H9 (cell line): ENCODE measurements at regions not wholly inside any gene's neighbourhood (a gene's known extent, or its start where the extent isn't known, plus 50 kb on each side); places are given as distances from the start of the nearest gene placed in this dataset.

ENCODE experiments used
- DNase-seq: peaks from one replicate; pipeline ENCODE4 v3.0.0-alpha.2; 2017
- H2AFZ ChIP-seq: one replicate; pipeline ENCODE4 v1.6.1; 2013; ENCODE audit warnings: mild to moderate bottlenecking, low read length, control low read depth, moderate library complexity
- H2AK5ac ChIP-seq: 2 replicates; pipeline ENCODE4 v1.6.1; 2013; ENCODE audit warnings: low read length, control low read depth, mixed read lengths; ENCODE audit not compliant: insufficient read length
- H2BK120ac ChIP-seq: one replicate; pipeline ENCODE4 v1.6.1; 2013; ENCODE audit warnings: low read depth, mild to moderate bottlenecking, low read length, control low read depth, inconsistent platforms; ENCODE audit not compliant: poor library complexity, severe bottlenecking
- H2BK12ac ChIP-seq: 2 replicates; pipeline ENCODE4 v1.6.1; 2013; ENCODE audit warnings: low read length, control low read depth, mixed read lengths, low read depth; ENCODE audit not compliant: insufficient read length
- H2BK15ac ChIP-seq: 2 replicates; pipeline ENCODE4 v1.6.1; 2013; ENCODE audit warnings: low read depth, low read length, control low read depth
- H2BK20ac ChIP-seq: one replicate; pipeline ENCODE4 v1.6.1; 2013; ENCODE audit warnings: low read depth, mild to moderate bottlenecking, low read length, control low read depth, inconsistent platforms; ENCODE audit not compliant: poor library complexity, severe bottlenecking
- H2BK5ac ChIP-seq: 2 replicates; pipeline ENCODE4 v1.6.1; 2013; ENCODE audit warnings: low read length, control low read depth, mixed read lengths; ENCODE audit not compliant: insufficient read length
- H3K14ac ChIP-seq: 2 replicates; pipeline ENCODE4 v1.6.1; 2013; ENCODE audit warnings: low read length, control low read depth; ENCODE audit not compliant: insufficient read depth
- H3K18ac ChIP-seq: 2 replicates; pipeline ENCODE4 v1.6.1; 2013; ENCODE audit warnings: low read depth, mild to moderate bottlenecking, mixed read lengths, low read length, control low read depth; ENCODE audit not compliant: insufficient read length
- H3K23ac ChIP-seq: 2 replicates; pipeline ENCODE4 v1.6.1; 2013; ENCODE audit warnings: low read length, control low read depth, mixed read lengths, low read depth; ENCODE audit not compliant: insufficient read length
- H3K23me2 ChIP-seq: 2 replicates; pipeline ENCODE4 v1.6.1; 2013; ENCODE audit warnings: low read depth, mild to moderate bottlenecking, mixed read lengths, low read length, control low read depth; ENCODE audit not compliant: insufficient read length, poor library complexity, severe bottlenecking
- H3K27ac ChIP-seq: 2 replicates; pipeline ENCODE4 v1.5.1; 2013; ENCODE audit warnings: low read length, control low read depth, mixed read lengths, low read depth; ENCODE audit not compliant: insufficient read length
- H3K27me3 ChIP-seq: 2 replicates; pipeline ENCODE4 v1.6.1; 2013; ENCODE audit warnings: low read length, control low read depth, inconsistent platforms; ENCODE audit not compliant: insufficient read depth
- H3K4ac ChIP-seq: 2 replicates; pipeline ENCODE4 v1.6.1; 2013; ENCODE audit warnings: low read depth, mild to moderate bottlenecking, control low read depth, inconsistent platforms, low read length, moderate library complexity
- H3K4me1 ChIP-seq: 2 replicates; pipeline ENCODE4 v1.6.1; 2013; ENCODE audit warnings: low read length, control low read depth, inconsistent platforms; ENCODE audit not compliant: insufficient read depth
- H3K4me2 ChIP-seq: 2 replicates; pipeline ENCODE4 v1.6.1; 2013; ENCODE audit warnings: low read length, control low read depth, mixed read lengths; ENCODE audit not compliant: insufficient read length, insufficient read depth
- H3K56ac ChIP-seq: 2 replicates; pipeline ENCODE4 v1.6.1; 2013; ENCODE audit warnings: low read depth, mild to moderate bottlenecking, mixed read lengths, low read length, control low read depth; ENCODE audit not compliant: insufficient read length
- H3K79me1 ChIP-seq: 2 replicates; pipeline ENCODE4 v1.6.1; 2013; ENCODE audit warnings: low read depth, mild to moderate bottlenecking, moderate library complexity, low read length, control low read depth, inconsistent platforms; ENCODE audit not compliant: insufficient read depth, poor library complexity, severe bottlenecking
- H3K79me2 ChIP-seq: 2 replicates; pipeline ENCODE4 v1.6.1; 2013; ENCODE audit warnings: low read length, control low read depth, inconsistent platforms; ENCODE audit not compliant: insufficient read depth
- H3K9ac ChIP-seq: 2 replicates; pipeline ENCODE4 v1.6.1; 2013; ENCODE audit warnings: low read length, control low read depth, mixed read lengths; ENCODE audit not compliant: insufficient read length; ENCODE audit errors: extremely low read depth
- H3K9me3 ChIP-seq: one replicate; pipeline ENCODE4 v1.6.1; 2013; ENCODE audit warnings: low read depth, low read length, inconsistent platforms; ENCODE audit not compliant: control insufficient read depth
- H3T11ph ChIP-seq: one replicate; pipeline ENCODE4 v1.6.1; 2013; ENCODE audit warnings: mild to moderate bottlenecking, low read length, control low read depth, inconsistent platforms
- H4K20me1 ChIP-seq: one replicate; pipeline ENCODE4 v1.6.1; 2013; ENCODE audit not compliant: control insufficient read depth, insufficient read length, insufficient read depth
- H4K5ac ChIP-seq: 2 replicates; pipeline ENCODE4 v1.6.1; 2013; ENCODE audit warnings: low read depth, mild to moderate bottlenecking, mixed read lengths, low read length, control low read depth; ENCODE audit not compliant: insufficient read length
- H4K8ac ChIP-seq: replicated peaks from 2 replicates; pipeline ENCODE4 v1.6.1; 2013; ENCODE audit warnings: low read length, control low read depth, mixed read lengths, low read depth; ENCODE audit not compliant: insufficient read length
- H4K91ac ChIP-seq: 2 replicates; pipeline ENCODE4 v1.6.1; 2013; ENCODE audit warnings: low read depth, mild to moderate bottlenecking, moderate library complexity, mixed read lengths, low read length, control low read depth; ENCODE audit not compliant: insufficient read length
- H3K27ac Mint-ChIP-seq, 3 experiments: 2 replicates in 2 of 3; 3 replicates in 1 of 3; pipeline ENCODE4 v1.8.0; 2020 to 2021; ENCODE audit warnings: mixed read lengths in 3 of 3, mild to moderate bottlenecking in 1 of 3, moderate library complexity in 1 of 3
- H3K27me3 Mint-ChIP-seq: 2 replicates; pipeline ENCODE4 v1.8.0; 2021; ENCODE audit warnings: low read depth, mild to moderate bottlenecking, moderate library complexity, mixed read lengths
- H3K36me3 Mint-ChIP-seq, 3 experiments: 2 replicates in 2 of 3; 3 replicates in 1 of 3; pipeline ENCODE4 v1.8.0; 2020 to 2021; ENCODE audit warnings: low read depth in 3 of 3, mixed read lengths in 3 of 3; ENCODE audit not compliant: insufficient read depth in 1 of 3
- H3K4me1 Mint-ChIP-seq, 2 experiments: 2 replicates each; pipeline ENCODE4 v1.8.0; 2020; ENCODE audit warnings: mixed read lengths in 2 of 2
- H3K4me3 Mint-ChIP-seq, 2 experiments: 2 replicates in 1 of 2; 3 replicates in 1 of 2; pipeline ENCODE4 v1.8.0; 2020 to 2021; ENCODE audit warnings: mild to moderate bottlenecking in 2 of 2, mixed read lengths in 2 of 2, moderate library complexity in 1 of 2
- H3K9me3 Mint-ChIP-seq, 2 experiments: 2 replicates in 1 of 2; 3 replicates in 1 of 2; pipeline ENCODE4 v1.8.0; 2020; ENCODE audit warnings: mild to moderate bottlenecking in 2 of 2, mixed read lengths in 2 of 2, moderate library complexity in 1 of 2
- WGBS: extraction: QIAGEN DNeasy Blood & Tissue Kit; methylation state at CpG from one replicate; pipeline ENCODE4 v1.1.7; 2013; ENCODE audit warnings: missing lambda C conversion rate, low lambda C conversion rate, mixed read lengths; ENCODE audit not compliant: insufficient read length; ENCODE audit errors: extremely low coverage; 5-methylcytosine and 5-hydroxymethylcytosine counted together
- TF ChIP-seq, protein P1 (sequence below): fragments of 200-600 bp; sonication (generic); conservative IDR thresholded peaks from 3 replicates; pipeline ENCODE4 v1.8.0; 2021; ENCODE audit warnings: antibody characterized with exemption, mild to moderate bottlenecking

GRCh38 chr6:146981981-146982380 is 222.2 kb upstream of the STXBP5 start:
- WGBS, result no CpG with 5 or more reads among the region's 3 CpGs
- Histone ChIP-seq H3K4me1 (no peaks in the 10 kb centered on the region), H3K14ac (no peak overlapping the region), H3K9me3 (no peaks in the 10 kb centered on the region), H3K79me2 (no peaks in the 10 kb centered on the region), H3K23ac (no peak overlapping the region), H2BK12ac (no peak overlapping the region), H2AFZ (no peak overlapping the region), H2BK120ac (no peak overlapping the region), H3K79me1 (no peaks in the 10 kb centered on the region), H3K4ac (no peak overlapping the region), H2AK5ac (no peak overlapping the region), H2BK5ac (no peak overlapping the region), H3K4me2 (no peak overlapping the region), H3K18ac (no peak overlapping the region), H2BK20ac (no peak overlapping the region), H4K5ac (no peak overlapping the region), H2BK15ac (no peak overlapping the region), H3K27ac (no peak overlapping the region), H3T11ph (no peak overlapping the region), H3K27me3 (no peaks in the 10 kb centered on the region), H4K8ac (no peak overlapping the region), H3K56ac (no peak overlapping the region), H3K23me2 (no peaks in the 10 kb centered on the region), H3K9ac (no peak overlapping the region), H4K91ac (no peak overlapping the region), H4K20me1 (no peaks in the 10 kb centered on the region)
- H3K4me1 Mint-ChIP-seq, result peaks cover 6 to 8% of the 10 kb centered on the region in 2 experiments
- H3K27ac Mint-ChIP-seq, result no peak overlapping the region
- no peak for DNase-seq
- H3K4me3 Mint-ChIP-seq, result no peak overlapping the region
- no peaks in the 10 kb centered on the region for H3K36me3 Mint-ChIP-seq
- no peaks in the 10 kb centered on the region for H3K27me3 Mint-ChIP-seq
- TF ChIP-seq, protein P1, sequence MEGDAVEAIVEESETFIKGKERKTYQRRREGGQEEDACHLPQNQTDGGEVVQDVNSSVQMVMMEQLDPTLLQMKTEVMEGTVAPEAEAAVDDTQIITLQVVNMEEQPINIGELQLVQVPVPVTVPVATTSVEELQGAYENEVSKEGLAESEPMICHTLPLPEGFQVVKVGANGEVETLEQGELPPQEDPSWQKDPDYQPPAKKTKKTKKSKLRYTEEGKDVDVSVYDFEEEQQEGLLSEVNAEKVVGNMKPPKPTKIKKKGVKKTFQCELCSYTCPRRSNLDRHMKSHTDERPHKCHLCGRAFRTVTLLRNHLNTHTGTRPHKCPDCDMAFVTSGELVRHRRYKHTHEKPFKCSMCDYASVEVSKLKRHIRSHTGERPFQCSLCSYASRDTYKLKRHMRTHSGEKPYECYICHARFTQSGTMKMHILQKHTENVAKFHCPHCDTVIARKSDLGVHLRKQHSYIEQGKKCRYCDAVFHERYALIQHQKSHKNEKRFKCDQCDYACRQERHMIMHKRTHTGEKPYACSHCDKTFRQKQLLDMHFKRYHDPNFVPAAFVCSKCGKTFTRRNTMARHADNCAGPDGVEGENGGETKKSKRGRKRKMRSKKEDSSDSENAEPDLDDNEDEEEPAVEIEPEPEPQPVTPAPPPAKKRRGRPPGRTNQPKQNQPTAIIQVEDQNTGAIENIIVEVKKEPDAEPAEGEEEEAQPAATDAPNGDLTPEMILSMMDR, result no peak
- H3K9me3 Mint-ChIP-seq, result no peaks in the 10 kb centered on the region; a peak in 2 of 5 replicates
